Upper lobe of left lung (tissue), 6 donors: ENCODE measurements at regions not wholly inside any gene's neighbourhood (a gene's known extent, or its start where the extent isn't known, plus 50 kb on each side); places are given as distances from the start of the nearest gene placed in this dataset.
A peak's percentile ranks its signal among the peaks of the same experiment; 100 is the strongest.

Source experiments
- ATAC-seq, 2 donors: fragments of 200-7000 bp; cut with Tn5 transposase; one replicate each; pipeline ENCODE4 v1.9.1; 2022; ENCODE audit warnings: mild to moderate bottlenecking in 2 of 2, moderate library complexity in 2 of 2; ENCODE audit not compliant: low FRiP score in 2 of 2
- DNase-seq, 2 donors: peaks; one replicate each; pipeline ENCODE4 v3.0.0-alpha.2; 2019 to 2020
- H3K27ac ChIP-seq, 4 donors: fragments of 200-600 bp; sonication (generic); one replicate each; pipeline ENCODE4 v1.5.1; 2016 to 2019
- H3K27me3 ChIP-seq, 4 donors: fragments of 200-600 bp; sonication (generic); one replicate each; pipeline ENCODE4 v1.5.1; 2017 to 2019
- H3K36me3 ChIP-seq, 4 donors: fragments of 200-600 bp; sonication (generic); one replicate each; pipeline ENCODE4 v1.5.1; 2016 to 2019
- H3K4me1 ChIP-seq, 4 donors: fragments of 200-600 bp; sonication (generic); one replicate each; pipeline ENCODE4 v1.5.1; 2018 to 2019
- H3K4me3 ChIP-seq, 4 donors: fragments of 200-600 bp; sonication (generic); one replicate each; pipeline ENCODE4 v1.5.1; 2017 to 2019; ENCODE audit warnings: mild to moderate bottlenecking in 2 of 4, moderate library complexity in 1 of 4
- H3K9me3 ChIP-seq, 4 donors: fragments of 200-600 bp; sonication (generic); one replicate each; pipeline ENCODE4 v1.5.1; 2018 to 2019
- CTCF ChIP-seq, 6 experiments: fragments of 450-650 bp in 4 of 6; fragments of 200-600 bp in 2 of 6; sonication (generic) in 2 of 6; IDR thresholded peaks; one replicate each; pipeline ENCODE4 v1.5.1; 2016 to 2019; ENCODE audit warnings: antibody characterized with exemption in 6 of 6
- EP300 ChIP-seq, 4 donors: sonication (generic); formaldehyde crosslinking; IDR thresholded peaks; one replicate each; pipeline ENCODE4 v1.5.1; 2017; ENCODE audit warnings: antibody characterized with exemption in 4 of 4, control low read depth in 2 of 4
- POLR2A ChIP-seq, 4 donors: fragments of 450-650 bp; IDR thresholded peaks; one replicate each; pipeline ENCODE4 v1.5.1; 2016 to 2017; ENCODE audit warnings: antibody characterized with exemption in 4 of 4, mild to moderate bottlenecking in 2 of 4
- POLR2AphosphoS5 ChIP-seq, 2 donors: sonication (generic); formaldehyde crosslinking; IDR thresholded peaks; one replicate each; pipeline ENCODE4 v1.5.1; 2017; ENCODE audit warnings: antibody characterized with exemption in 2 of 2
- WGBS, 2 donors: methylation state at CpG; one replicate each; pipeline ENCODE4 v1.1.5; 2017 to 2018; 5-methylcytosine and 5-hydroxymethylcytosine counted together
- donor health status: DM: no; HTN: no; CAD: no; lungs with moderate emphysema.
- donor health status: DM: no; HTN: yes; CAD: no; lungs with severe emphysema.

- Histone ChIP-seq H3K27me3 (peaks cover 0 to 8% (median under 1%) of the 10 kb centered on the region in 4 donors), H3K27ac (no peak overlapping the region), H3K4me1 (peaks cover 0 to 8% (median 2%) of the 10 kb centered on the region in 4 donors), H3K36me3 (no peaks in the 10 kb centered on the region), H3K9me3 (no peaks in the 10 kb centered on the region), H3K4me3 (no peak overlapping the region)
- WGBS, 2 donors: 86 to 95% methylated on average over 1 of the region's 1 CpG
- no peak for DNase-seq
- TF ChIP-seq EP300 (IDR thresholded peaks at IDR 0.05) (no peak), POLR2AphosphoS5 (IDR thresholded peaks at IDR 0.05) (no peak), POLR2A (IDR thresholded peaks at IDR 0.05) (no peak), CTCF (IDR thresholded peaks at IDR 0.05) (no peak)
- ATAC-seq: no peak
Measured at GRCh38 chr17:79405823-79406222, 205.0 kb downstream of the RBFOX3 start.

- no peak for TF ChIP-seq POLR2AphosphoS5 (IDR thresholded peaks at IDR 0.05)
- no peak for TF ChIP-seq POLR2A (IDR thresholded peaks at IDR 0.05)
- TF ChIP-seq CTCF (IDR thresholded peaks at IDR 0.05): no peak
- no peak for TF ChIP-seq EP300 (IDR thresholded peaks at IDR 0.05)
- DNase-seq: peak in 1 of 2 donors; percentile 74
- WGBS, 2 donors: 86 to 90% methylated on average over 6 to 13 of the region's 16 CpGs
- no peak for ATAC-seq
- Histone ChIP-seq H3K27ac (no peak overlapping the region), H3K27me3 (peaks cover 0 to 16% (median 5%) of the 10 kb centered on the region in 4 donors), H3K9me3 (no peaks in the 10 kb centered on the region), H3K4me1 (peaks cover 0 to 10% (median 4%) of the 10 kb centered on the region in 4 donors), H3K36me3 (no peaks in the 10 kb centered on the region), H3K4me3 (no peak overlapping the region)
Measured at GRCh38 chr17:79404136-79404911, 206.5 kb downstream of the RBFOX3 start.

GRCh38 chr17:79401704-79402674 lies 208.9 kb downstream of the RBFOX3 start:
- TF ChIP-seq POLR2A (IDR thresholded peaks at IDR 0.05) (no peak), EP300 (IDR thresholded peaks at IDR 0.05) (no peak), CTCF (IDR thresholded peaks at IDR 0.05) (no peak), POLR2AphosphoS5 (IDR thresholded peaks at IDR 0.05) (no peak)

GRCh38 chr17:79400989-79401703 lies 209.7 kb downstream of the RBFOX3 start:
- ATAC-seq: peak; percentile 73 to 92
- no peak overlapping the region for H3K27ac ChIP-seq
- H3K4me3 ChIP-seq: peak overlapping the region in 2 of 4 donors; percentile 31 to 36
- H3K36me3 ChIP-seq: no peaks in the 10 kb centered on the region
- 10 to 14% methylated on average over 30 to 33 of the region's 33 CpGs for WGBS, 2 donors
- peaks cover 0 to 10% (median 4%) of the 10 kb centered on the region in 4 donors for H3K4me1 ChIP-seq
- no peak for TF ChIP-seq POLR2A (IDR thresholded peaks at IDR 0.05)
- TF ChIP-seq CTCF (IDR thresholded peaks at IDR 0.05): peak; percentile 59 to 82 (median 68)
- H3K9me3 ChIP-seq: no peaks in the 10 kb centered on the region
- peaks cover 0 to 12% (median 5%) of the 10 kb centered on the region in 4 donors for H3K27me3 ChIP-seq
- DNase-seq: peak; percentile 70 to 94

More at GRCh38 chr17:79401704-79402674, 208.9 kb downstream of the RBFOX3 start:
- DNase-seq (peak in 1 of 2 donors; percentile 69), ATAC-seq (no peak)
- Histone ChIP-seq H3K9me3 (no peaks in the 10 kb centered on the region), H3K4me1 (peaks cover 0 to 10% (median 4%) of the 10 kb centered on the region in 4 donors), H3K27ac (no peak overlapping the region), H3K27me3 (peaks cover 0 to 13% (median 5%) of the 10 kb centered on the region in 4 donors), H3K4me3 (no peak overlapping the region), H3K36me3 (no peaks in the 10 kb centered on the region)
- 34 to 45% methylated on average over 17 to 26 of the region's 26 CpGs for WGBS, 2 donors
